ENCODE measurements at regions not wholly inside any gene's neighbourhood (a gene's known extent, or its start where the extent isn't known, plus 50 kb on each side); places are given as distances from the start of the nearest gene placed in this dataset.

DNA sequence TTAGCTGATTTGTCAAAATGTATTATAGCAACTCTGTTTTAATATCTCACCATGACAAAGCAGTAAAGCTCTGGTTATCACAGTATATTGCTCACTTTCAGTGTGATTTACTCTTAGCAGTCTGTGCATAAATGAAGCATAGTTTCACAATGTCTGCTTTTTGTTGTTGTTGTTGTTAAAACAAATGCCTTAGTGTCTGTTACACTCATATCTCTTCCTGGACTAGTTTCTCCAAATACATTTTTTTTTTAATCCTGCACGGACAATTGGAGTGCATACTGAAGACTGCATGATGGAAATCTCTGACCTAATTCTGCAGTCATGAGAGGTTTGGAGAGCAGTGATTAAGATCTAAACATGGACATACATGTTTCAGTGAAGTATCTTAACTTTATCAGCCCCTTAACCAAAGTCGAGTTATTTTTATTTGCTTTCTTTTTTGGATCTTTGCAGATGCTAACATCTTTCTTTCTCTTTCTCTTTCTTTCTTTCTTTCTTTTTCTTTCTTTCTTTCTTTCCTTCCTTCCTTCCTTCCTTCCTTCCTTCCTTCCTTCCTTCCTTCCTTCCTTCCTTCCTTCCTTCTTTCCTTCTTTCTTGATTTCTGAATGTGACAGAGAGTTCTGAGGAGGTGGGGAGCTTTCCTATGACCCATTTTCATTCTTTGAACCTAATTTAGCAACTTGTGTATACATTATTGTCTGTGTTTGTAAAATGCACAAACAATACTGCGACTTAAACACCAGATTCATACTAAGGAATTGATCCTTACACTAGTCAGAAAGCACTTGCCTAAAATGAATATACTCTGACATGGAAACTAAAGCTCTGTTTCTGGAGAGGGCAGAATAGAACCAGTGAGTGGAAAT, 161.5 kb upstream of the AGR3 start:
- Histone ChIP-seq H3K4me2 (ENCODE audit: insufficient read depth, insufficient read length, low read length) (no peak overlapping the region), H3K9me3 (ENCODE audit: control insufficient read depth, low read depth, low read length) (no peaks in the 10 kb centered on the region), H2BK12ac (ENCODE audit: insufficient read length, low read depth, low read length) (no peak overlapping the region), H3K14ac (ENCODE audit: insufficient read depth, low read length) (no peak overlapping the region), H4K8ac (replicated peaks; ENCODE audit: insufficient read length, low read depth, low read length) (no peak overlapping the region), H4K5ac (ENCODE audit: insufficient read length, low read depth, low read length) (no peak overlapping the region), H4K20me1 (ENCODE audit: control insufficient read depth, insufficient read depth, insufficient read length) (no peaks in the 10 kb centered on the region), H3K18ac (ENCODE audit: insufficient read length, low read depth, low read length) (no peak overlapping the region), H3K27me3 (ENCODE audit: insufficient read depth, low read length) (no peaks in the 10 kb centered on the region), H2BK5ac (ENCODE audit: insufficient read length, low read length) (no peak overlapping the region), H2AK5ac (ENCODE audit: insufficient read length, low read length) (no peak overlapping the region), H3K56ac (ENCODE audit: insufficient read length, low read depth, low read length) (no peak overlapping the region), H3K27ac (ENCODE audit: insufficient read length, low read depth, low read length) (no peak overlapping the region), H2BK20ac (ENCODE audit: low read depth, low read length, poor library complexity, severe bottlenecking) (no peak overlapping the region), H3K23ac (ENCODE audit: insufficient read length, low read depth, low read length) (no peak overlapping the region), H3K4me1 (ENCODE audit: insufficient read depth, low read length) (no peaks in the 10 kb centered on the region; the same call in 1 of the 2 replicates), H3K79me2 (ENCODE audit: insufficient read depth, low read length) (no peaks in the 10 kb centered on the region), H3T11ph (ENCODE audit: low read length) (no peak overlapping the region), H4K91ac (ENCODE audit: insufficient read length, low read depth, low read length) (no peak overlapping the region), H2AFZ (ENCODE audit: low read length) (no peak overlapping the region), H3K4ac (ENCODE audit: low read depth, low read length) (no peak overlapping the region), H3K79me1 (ENCODE audit: insufficient read depth, low read depth, low read length, poor library complexity, severe bottlenecking) (no peaks in the 10 kb centered on the region), H3K9ac (ENCODE audit: extremely low read depth, insufficient read length, low read length) (no peak overlapping the region), H2BK15ac (ENCODE audit: low read depth, low read length) (no peak overlapping the region), H3K23me2 (ENCODE audit: insufficient read length, low read depth, low read length, poor library complexity, severe bottlenecking) (no peaks in the 10 kb centered on the region), H2BK120ac (ENCODE audit: low read depth, low read length, poor library complexity, severe bottlenecking) (no peak overlapping the region)
- H3K9me3 Mint-ChIP-seq: no peaks in the 10 kb centered on the region
- no peak overlapping the region for H3K27ac Mint-ChIP-seq
- H3K27me3 Mint-ChIP-seq (ENCODE audit: low read depth): no peaks in the 10 kb centered on the region
- DNase-seq: no peak
- no peaks in the 10 kb centered on the region for H3K36me3 Mint-ChIP-seq (ENCODE audit: insufficient read depth in 1 of 3, low read depth in 3 of 3)
- H3K4me1 Mint-ChIP-seq: peaks cover 0 to 6% of the 10 kb centered on the region in 2 experiments; a peak in 2 of 4 replicates
- TF ChIP-seq, protein P1, sequence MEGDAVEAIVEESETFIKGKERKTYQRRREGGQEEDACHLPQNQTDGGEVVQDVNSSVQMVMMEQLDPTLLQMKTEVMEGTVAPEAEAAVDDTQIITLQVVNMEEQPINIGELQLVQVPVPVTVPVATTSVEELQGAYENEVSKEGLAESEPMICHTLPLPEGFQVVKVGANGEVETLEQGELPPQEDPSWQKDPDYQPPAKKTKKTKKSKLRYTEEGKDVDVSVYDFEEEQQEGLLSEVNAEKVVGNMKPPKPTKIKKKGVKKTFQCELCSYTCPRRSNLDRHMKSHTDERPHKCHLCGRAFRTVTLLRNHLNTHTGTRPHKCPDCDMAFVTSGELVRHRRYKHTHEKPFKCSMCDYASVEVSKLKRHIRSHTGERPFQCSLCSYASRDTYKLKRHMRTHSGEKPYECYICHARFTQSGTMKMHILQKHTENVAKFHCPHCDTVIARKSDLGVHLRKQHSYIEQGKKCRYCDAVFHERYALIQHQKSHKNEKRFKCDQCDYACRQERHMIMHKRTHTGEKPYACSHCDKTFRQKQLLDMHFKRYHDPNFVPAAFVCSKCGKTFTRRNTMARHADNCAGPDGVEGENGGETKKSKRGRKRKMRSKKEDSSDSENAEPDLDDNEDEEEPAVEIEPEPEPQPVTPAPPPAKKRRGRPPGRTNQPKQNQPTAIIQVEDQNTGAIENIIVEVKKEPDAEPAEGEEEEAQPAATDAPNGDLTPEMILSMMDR (conservative IDR thresholded peaks at IDR 0.05): no peak
- H3K4me3 Mint-ChIP-seq: no peak overlapping the region
- no CpG with 5 or more reads among the region's 3 CpGs for whole genome bisulfite sequencing (ENCODE audit: extremely low coverage, insufficient read length, low lambda C conversion rate)
